NCI-H524 treated with DMSO at 0.1 percent for 48 hours (cell line): ENCODE measurements at regions not wholly inside any gene's neighbourhood (a gene's known extent, or its start where the extent isn't known, plus 50 kb on each side); places are given as distances from the start of the nearest gene placed in this dataset.
"Not testable (repeated sequence)": the region's sequence is repeated elsewhere in the genome, so short reads cannot be mapped to it uniquely, and the experiment has no call there.

Experiments used
- DNase-seq: peaks from one replicate; lab custom pipeline; 2025; lab: John Stamatoyannopoulos, UW

GRCh38 chr1:146281522-146281921 is 52.7 kb upstream of the NOTCH2NLA start:
- not testable (repeated sequence) for DNase-seq

DNA sequence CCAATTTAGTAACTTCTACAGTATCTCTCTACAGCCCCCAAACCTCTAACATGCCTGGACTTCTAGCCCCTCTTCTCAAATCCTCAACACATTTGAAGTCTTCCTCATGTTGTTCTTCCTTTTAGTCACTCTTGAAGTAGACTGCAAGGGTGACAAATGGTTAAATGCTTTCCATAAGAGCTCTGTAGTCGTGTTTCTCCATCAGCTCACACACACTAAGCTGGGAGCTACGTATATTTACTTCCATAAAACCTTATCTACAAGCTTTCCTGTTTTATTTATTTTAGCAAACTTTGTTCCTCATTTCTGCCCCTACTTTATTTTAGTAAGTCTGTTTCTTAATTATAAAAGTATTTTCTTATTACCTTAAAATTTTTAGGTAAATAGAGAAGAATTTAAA is 49.9 kb upstream of the NOTCH2NLA start:
- not testable (repeated sequence) for DNase-seq
